ENCODE measurements at regions not wholly inside any gene's neighbourhood (a gene's known extent, or its start where the extent isn't known, plus 50 kb on each side); places are given as distances from the start of the nearest gene placed in this dataset.
"Not testable (repeated sequence)": the region's sequence is repeated elsewhere in the genome, so short reads cannot be mapped to it uniquely, and the experiment has no call there.

DNA sequence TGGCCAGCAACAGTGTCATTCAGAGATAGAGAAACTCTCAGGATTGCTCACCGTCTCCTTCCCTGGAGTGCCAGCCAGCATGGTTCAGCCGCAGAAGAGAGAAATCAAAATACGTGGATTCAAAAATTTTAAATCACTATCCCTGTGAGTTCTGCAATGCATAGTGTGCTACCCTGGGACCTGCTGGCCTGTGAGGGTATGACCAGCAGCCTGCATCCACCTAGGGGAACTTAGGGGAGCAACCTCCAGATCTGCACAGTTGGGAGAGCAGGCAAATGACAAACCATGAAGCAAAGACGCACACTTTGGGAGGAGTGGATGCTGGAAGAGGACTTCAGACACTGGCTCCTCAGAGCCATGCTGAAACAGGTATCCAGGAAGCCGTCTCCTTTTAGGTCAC lies 639.3 kb downstream of the TNS3 start:
- DNase-seq (ENCODE audit: low read depth in 2 of 3, low spot score in 1 of 3) = no peak

GRCh38 chr7:46940178-46940577 lies 641.7 kb downstream of the TNS3 start:
- no peak for DNase-seq (ENCODE audit: low read depth in 2 of 3, low spot score in 1 of 3)

- DNase-seq (ENCODE audit: low read depth in 2 of 3, low spot score in 1 of 3) = no peak
Measured at GRCh38 chr7:46939558-46939957, 642.4 kb downstream of the TNS3 start.

DNA sequence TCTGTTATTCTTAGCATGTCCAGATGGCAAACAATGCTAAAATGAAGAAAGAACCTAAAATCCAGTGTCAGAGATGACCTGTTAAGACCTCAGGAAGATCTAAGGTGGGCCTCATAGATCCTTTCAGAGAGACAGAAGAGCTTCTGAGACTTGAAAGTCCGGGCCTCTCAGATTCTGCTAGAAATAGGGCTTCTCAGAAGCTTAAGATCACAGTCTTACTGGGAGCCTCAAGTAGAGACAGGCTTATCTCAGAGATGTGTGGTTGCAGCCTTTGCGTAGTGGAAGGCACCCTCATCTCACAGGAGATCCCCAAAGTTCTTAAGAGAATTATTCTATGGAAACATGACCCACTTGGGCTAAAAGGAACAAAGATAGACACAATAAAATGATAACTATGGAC lies 642.8 kb downstream of the TNS3 start:
- DNase-seq (ENCODE audit: low read depth in 2 of 3, low spot score in 1 of 3) = no peak

- DNase-seq (ENCODE audit: low read depth in 2 of 3, low spot score in 1 of 3) = no peak
Measured at GRCh38 chr7:46937826-46938225, 644.1 kb downstream of the TNS3 start.

- DNase-seq (ENCODE audit: low read depth in 2 of 3, low spot score in 1 of 3) = no peak
Measured at GRCh38 chr7:46934198-46934825, 647.6 kb downstream of the TNS3 start.

DNA sequence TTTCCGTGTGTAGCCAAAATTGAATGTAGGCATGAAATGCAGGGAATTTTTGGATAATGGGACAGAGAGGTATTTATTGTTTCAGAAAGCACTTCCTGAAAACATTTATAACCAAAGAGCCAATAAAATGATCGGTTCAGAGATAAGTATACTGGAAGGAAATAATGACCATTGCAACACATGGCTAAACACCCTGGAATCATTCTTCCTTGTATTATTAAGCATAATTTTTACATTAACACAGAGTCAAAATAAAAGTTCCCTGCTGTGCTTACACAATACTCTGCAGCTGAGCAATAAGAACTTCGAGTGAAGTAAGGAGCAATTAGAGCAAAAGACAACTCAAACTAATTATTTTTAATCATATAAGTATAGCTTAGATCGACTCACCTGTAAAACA lies 648.3 kb downstream of the TNS3 start:
- DNase-seq (ENCODE audit: low read depth in 2 of 3, low spot score in 1 of 3) = no peak

DNA sequence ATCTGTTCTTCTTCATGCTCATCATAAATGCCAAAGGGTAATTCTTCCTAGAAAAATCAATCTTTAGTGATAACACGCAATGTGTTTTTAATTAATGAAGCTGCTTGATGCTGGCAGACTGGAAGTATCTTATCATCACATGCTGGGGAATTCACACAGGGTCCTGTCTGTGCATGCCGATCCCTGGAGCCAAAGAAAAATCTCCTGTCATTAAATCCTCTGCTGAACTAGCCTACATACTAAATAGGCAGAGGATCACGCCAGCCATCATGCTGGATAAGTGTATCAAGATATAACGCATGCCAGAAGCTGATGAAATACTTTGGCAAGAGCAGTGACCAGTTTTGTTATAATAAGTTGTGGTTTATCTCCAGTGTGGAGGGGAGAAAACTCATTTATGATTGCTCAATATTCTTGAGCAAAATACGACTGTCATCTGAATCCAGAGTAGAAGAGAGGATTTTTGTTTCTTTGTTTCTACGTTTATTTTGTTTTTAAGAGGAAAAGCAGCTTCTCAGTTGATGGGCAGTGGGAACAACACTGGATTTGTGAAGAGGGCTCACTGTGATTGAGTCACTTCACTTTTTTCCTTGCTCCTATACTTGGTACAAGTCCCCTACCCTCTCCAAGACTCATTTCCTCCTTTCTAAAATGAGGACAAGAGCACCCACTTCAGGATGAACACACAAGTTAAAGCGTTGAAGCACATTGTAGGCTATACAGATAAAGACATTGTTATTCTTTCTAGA lies 649.1 kb downstream of the TNS3 start:
- DNase-seq (ENCODE audit: low read depth in 2 of 3, low spot score in 1 of 3) = no peak

DNA sequence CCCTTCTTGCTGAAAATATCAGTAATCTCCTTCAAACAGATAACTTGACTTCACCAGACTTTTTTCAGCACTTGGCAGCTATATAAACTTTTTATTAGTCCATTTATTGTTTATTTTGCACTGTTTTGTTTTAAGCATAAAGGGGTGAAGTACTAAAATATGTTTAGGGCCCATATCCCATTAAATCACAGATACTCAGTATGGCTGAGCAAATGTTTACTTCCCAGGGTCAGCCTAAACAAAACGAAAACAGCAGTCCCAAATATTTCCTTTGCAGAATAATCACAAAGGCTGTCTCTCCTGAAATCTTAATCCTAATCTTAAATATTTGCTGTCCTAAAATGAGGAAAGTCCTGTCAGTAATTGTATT lies 649.6 kb downstream of the TNS3 start:
- DNase-seq (ENCODE audit: low read depth in 2 of 3, low spot score in 1 of 3) = no peak

GRCh38 chr7:46930366-46930765 lies 651.5 kb downstream of the TNS3 start:
- no peak for DNase-seq (ENCODE audit: low read depth in 2 of 3, low spot score in 1 of 3)

DNA sequence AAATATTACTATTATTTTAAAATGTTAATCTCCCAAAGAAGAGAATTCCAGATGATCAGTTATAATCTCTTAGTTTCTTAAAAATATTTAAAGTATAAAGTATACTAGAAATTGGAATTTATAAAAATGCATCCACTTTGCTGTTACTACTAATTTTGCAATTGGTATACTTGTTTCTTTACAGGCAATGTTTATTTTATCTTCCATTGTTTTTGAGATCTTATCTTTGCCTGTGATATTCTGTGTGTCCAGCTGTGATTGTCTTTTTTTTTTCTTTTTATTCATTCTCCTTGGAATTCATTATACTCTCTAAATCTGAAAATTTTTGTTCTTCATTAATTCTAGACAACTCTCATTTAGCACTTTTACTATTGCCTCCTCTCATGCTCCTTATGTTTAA lies 652.6 kb downstream of the TNS3 start:
- DNase-seq (ENCODE audit: low read depth in 2 of 3, low spot score in 1 of 3) = no peak

DNA sequence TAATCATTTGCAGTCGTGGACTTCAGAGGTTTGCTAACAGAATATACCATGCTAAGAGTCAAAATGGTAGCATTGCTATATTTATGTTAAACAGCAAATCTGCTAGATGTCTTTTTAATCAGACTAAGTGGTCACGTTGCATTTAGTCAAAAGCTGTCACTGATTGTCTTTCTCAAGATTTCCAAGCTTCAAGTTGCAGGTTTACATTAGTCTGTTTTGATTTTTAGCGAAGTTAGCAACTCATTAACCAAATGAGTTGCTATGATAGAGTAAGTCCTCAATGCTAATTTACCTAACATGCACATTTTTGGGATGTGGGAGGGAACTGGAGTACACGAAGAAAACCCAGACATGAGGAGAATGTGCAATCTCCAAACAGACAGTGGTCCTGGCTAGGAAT lies 653.2 kb downstream of the TNS3 start:
- no peak for DNase-seq (ENCODE audit: low read depth in 2 of 3, low spot score in 1 of 3)

DNA sequence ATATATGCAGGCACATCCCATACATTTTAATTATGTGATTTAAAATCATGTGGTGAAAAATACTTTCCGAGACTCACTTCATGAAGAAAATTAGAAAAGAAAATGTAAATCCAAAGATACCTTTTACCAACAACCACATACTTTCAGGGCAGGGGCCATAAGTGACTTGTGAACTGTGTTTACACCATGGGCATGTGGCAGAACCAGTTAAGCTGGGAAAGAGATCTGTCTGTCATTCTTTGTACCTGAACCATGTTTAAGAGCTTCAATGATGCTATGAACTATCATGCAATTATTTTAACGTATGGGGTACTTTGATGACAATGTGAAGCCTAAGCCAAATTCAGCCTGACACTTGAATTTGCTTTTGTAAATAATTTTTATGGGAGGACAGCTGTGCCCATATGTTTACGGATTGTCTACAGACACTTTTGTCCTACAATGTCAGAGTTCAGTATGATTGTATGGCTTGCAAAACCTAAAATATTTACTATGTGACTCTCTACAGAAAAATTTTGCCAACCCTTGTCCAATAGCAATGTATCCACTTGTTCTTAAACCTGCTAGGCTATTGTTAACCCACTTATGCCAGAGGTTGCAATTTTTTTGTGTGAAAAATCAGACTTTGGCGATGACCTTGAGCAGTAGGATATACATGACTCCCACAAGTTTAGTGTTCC lies 654.6 kb downstream of the TNS3 start:
- no peak for DNase-seq (ENCODE audit: low read depth in 2 of 3, low spot score in 1 of 3)

- no peak for DNase-seq (ENCODE audit: low read depth in 2 of 3, low spot score in 1 of 3)
Measured at GRCh38 chr7:46916581-46916980, 665.3 kb downstream of the TNS3 start.

DNA sequence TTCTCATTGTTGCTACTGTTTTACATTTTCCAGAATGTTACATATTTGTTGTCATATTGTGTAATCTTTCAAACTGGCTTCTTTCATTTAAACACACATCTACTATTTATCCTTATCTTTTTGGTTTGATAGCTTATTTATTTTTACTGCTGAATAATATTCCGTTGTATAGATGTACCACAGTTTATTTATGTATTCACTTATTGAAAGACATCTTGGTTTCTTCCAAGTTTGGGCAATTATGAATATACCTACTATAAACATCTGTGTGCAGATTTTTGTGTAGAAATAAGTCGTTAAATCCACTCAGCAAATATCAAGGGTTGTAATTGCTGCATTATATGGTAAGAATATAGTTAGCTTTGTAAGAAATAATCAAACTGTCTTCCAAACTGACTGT lies 669.2 kb downstream of the TNS3 start:
- no peak for DNase-seq (ENCODE audit: low read depth in 2 of 3, low spot score in 1 of 3)

GRCh38 chr7:46909601-46910051 lies 672.3 kb downstream of the TNS3 start:
- DNase-seq (ENCODE audit: low read depth in 2 of 3, low spot score in 1 of 3) = no peak

GRCh38 chr7:46908770-46909169 lies 673.1 kb downstream of the TNS3 start:
- no peak for DNase-seq (ENCODE audit: low read depth in 2 of 3, low spot score in 1 of 3)

- DNase-seq (ENCODE audit: low read depth in 2 of 3, low spot score in 1 of 3) = not testable (repeated sequence)
Measured at GRCh38 chr7:46904523-46904922, 677.4 kb downstream of the TNS3 start.

DNA sequence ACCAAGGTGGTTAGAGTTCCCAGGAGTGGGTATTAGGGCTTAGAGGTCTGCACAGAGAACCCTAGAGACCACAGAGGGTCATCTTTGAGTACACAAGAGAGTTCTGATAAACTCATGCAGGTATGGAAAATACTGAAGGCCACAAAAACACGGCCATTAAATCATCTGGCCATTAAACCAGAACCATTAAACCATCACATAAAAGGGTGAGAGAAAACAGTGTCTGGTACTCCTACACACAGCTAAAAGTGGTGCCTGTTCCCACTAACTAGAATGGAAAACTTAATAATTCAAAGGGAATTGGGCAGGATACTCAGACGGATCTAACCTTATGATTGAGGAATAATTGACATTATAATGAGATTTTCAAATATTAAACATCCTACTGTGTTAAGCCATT lies 679.4 kb downstream of the TNS3 start:
- DNase-seq (ENCODE audit: low read depth in 2 of 3, low spot score in 1 of 3) = no peak

DNA sequence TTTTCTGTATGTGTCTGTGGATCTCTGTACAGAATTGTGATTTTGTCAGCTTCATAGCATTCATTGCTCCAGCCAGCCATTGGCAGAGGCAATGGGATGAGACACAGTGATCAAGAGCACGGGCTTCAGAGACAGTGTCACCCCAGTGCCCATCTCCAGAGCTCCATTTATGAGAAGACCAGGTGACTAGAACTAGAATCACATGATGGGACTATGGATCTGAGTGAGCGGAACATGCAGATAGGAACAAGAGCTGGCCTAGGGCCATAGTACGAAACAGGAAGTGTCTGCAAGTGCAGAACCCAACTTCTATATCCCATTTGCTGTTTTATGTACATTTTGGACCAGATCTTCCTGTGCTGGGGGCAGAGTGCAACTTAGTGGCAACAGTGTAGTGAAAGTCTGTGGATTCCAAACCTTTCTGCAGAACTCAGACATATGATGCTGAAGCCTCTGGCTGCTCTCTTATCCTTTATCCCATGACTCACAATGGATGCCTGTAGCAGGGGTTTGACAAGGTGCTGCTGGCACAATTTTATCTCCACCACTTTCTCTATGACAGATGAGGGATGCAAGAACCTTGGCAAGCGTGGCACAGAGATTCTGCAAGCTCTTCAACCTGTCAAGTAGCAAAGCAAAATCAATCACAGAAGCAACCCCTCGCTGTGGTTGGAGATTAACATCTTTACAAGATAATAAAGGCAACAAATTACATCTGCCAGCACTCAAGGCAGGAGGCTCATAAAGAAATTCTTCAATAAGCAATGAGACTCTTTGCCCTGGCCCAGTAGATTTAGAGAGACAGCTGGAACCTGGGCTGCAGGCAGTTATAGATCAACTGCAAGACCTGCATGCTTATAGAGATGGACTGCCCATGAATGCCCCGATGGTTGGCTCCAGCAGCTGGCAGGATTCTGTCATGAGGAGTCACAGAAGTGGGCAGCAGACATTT lies 681.3 kb downstream of the TNS3 start:
- no peak for DNase-seq (ENCODE audit: low read depth in 2 of 3, low spot score in 1 of 3)

DNA sequence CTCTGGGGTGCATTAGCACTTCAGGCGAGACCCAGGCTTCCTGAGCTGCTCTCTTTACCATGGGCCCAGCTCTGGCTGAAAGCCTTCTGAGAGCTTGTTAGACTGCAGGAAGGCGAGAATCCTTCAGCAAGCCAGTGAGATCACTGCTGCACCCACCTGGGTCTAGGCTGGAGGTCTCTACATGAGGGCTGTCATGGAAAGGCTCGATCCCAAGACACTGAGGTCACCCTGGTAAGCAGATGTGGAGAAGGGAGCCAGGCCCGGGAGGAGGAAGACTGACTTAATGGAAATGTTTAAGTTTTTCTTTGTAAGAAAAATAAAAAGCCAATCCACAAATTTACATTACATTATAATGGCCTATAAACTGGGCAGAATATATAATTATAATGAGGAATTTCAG lies 684.5 kb downstream of the TNS3 start:
- no peak for DNase-seq (ENCODE audit: low read depth in 2 of 3, low spot score in 1 of 3)
